ENCODE measurements at regions not wholly inside any gene's neighbourhood (a gene's known extent, or its start where the extent isn't known, plus 50 kb on each side); places are given as distances from the start of the nearest gene placed in this dataset.
A peak's percentile ranks its signal among the peaks of the same experiment; 100 is the strongest.

DNA sequence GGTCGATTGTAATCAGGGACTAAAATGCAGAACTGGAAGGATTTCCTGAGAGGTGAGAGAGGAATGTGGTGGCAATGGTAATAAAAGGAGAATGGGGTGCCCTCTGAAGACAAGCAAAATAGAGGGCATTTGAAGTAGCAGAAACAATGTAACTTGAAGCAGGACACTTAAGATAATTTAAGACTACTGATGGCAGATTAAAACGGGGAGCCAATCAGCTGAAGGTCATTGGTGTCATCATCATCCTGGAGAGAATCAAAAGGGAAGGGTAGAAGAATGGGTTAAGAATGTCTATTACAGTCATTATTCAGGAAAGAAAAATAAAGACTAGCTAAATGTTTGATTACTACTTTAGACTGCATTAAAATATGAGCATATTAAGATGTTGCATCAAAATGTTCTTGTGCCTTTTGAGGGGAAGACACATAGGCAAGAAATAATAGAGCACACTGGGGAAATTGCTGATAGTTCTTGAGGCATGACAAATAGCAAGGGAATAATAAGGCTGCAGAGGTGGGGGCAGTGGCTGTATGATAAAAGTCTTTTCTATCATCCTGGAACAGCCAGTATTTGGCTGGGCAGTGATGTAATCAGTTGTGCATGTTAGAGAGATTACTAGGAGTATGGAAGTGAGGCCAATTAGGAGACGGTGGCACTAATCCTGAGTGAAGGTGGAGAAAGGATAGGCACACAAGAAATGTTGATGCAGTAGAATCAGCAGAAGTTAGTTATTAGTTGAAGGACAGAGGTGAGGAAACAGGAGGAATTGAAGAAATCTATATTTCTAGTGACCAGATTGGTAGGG lies 60.2 kb downstream of the CCDC71L start:
- Histone ChIP-seq H3K36me3 (ENCODE audit: control insufficient read depth in 2 of 2, insufficient read depth in 1 of 2, low read length in 2 of 2) (no peaks in the 10 kb centered on the region), H3K4me3 (ENCODE audit: low read depth, low read length) (no peak overlapping the region), H3K27ac (ENCODE audit: extremely low read depth, low read depth, low read length) (no peak overlapping the region), H3K4me1 (ENCODE audit: control insufficient read depth, insufficient read depth, low read length) (no peaks in the 10 kb centered on the region), H3K9me3 (ENCODE audit: control insufficient read depth, insufficient read depth, low read depth, low read length) (no peaks in the 10 kb centered on the region)
- ChIA-PET POLR2A (no interaction called here), CTCF (interaction anchor here (0.7 to 2.1 kb wide), 2 partner anchors 58 to 64 kb away, joined by 4 to 5 read pairs; no protein-coding TSS in a partner anchor)
- TF ChIP-seq, protein P1, sequence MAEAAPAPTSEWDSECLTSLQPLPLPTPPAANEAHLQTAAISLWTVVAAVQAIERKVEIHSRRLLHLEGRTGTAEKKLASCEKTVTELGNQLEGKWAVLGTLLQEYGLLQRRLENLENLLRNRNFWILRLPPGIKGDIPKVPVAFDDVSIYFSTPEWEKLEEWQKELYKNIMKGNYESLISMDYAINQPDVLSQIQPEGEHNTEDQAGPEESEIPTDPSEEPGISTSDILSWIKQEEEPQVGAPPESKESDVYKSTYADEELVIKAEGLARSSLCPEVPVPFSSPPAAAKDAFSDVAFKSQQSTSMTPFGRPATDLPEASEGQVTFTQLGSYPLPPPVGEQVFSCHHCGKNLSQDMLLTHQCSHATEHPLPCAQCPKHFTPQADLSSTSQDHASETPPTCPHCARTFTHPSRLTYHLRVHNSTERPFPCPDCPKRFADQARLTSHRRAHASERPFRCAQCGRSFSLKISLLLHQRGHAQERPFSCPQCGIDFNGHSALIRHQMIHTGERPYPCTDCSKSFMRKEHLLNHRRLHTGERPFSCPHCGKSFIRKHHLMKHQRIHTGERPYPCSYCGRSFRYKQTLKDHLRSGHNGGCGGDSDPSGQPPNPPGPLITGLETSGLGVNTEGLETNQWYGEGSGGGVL (tag by site-specific recombination; IDR thresholded peaks at IDR 0.05), result 0 out of 2 replicates have a peak, but pooled peaks have one; percentile 13
- no peak for TF ChIP-seq ZNF211 (tag by site-specific recombination; IDR thresholded peaks at IDR 0.05; ENCODE audit: low read depth)
- TF ChIP-seq PRDM1 (tag by site-specific recombination; IDR thresholded peaks at IDR 0.05), result peak; percentile 63

DNA sequence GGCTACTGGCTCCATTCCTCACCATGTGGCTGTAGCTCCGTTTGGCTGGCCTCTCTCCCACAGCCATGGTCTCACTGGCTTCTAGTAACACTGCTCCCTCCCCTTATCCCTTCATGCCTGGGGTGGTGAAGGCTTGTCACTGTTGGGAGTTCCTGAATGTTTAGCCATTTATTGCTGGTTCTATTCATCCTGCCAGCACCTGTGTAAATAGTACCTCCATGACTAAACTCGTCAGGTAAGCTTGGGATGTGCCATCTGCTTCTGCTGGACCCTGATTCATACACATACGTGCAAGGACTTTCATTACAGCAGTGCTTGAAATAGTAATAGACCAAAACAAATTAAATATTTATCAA lies 61.6 kb downstream of the CCDC71L start:
- TF ChIP-seq ZNF701 (tag by site-specific recombination; IDR thresholded peaks at IDR 0.05) (no peak), ZNF433 (tag by site-specific recombination; IDR thresholded peaks at IDR 0.05; ENCODE audit: low read depth) (no peak), BCL11B (tag by site-specific recombination; IDR thresholded peaks at IDR 0.05; ENCODE audit: low read depth) (no peak), ZNF571 (tag by site-specific recombination; IDR thresholded peaks at IDR 0.05) (no peak), ZNF341 (tag by site-specific recombination; IDR thresholded peaks at IDR 0.05; ENCODE audit: low read depth) (no peak), ZNF768 (tag by site-specific recombination; IDR thresholded peaks at IDR 0.05) (no peak), ZNF202 (tag by site-specific recombination; IDR thresholded peaks at IDR 0.05; ENCODE audit: borderline replicate concordance) (no peak), ZNF791 (tag by site-specific recombination; IDR thresholded peaks at IDR 0.05) (no peak), ZNF155 (tag by site-specific recombination; IDR thresholded peaks at IDR 0.05) (no peak), ZBTB7A (tag by site-specific recombination; IDR thresholded peaks at IDR 0.05; ENCODE audit: low read depth) (no peak), ZNF843 (tag by site-specific recombination; IDR thresholded peaks at IDR 0.05) (no peak), GLI2 (tag by site-specific recombination; IDR thresholded peaks at IDR 0.05; ENCODE audit: borderline replicate concordance, low read depth) (no peak), ZNF548 (tag by site-specific recombination; IDR thresholded peaks at IDR 0.05) (no peak), ZNF146 (tag by site-specific recombination; IDR thresholded peaks at IDR 0.05) (no peak), ZNF416 (tag by site-specific recombination; IDR thresholded peaks at IDR 0.05) (no peak), ZNF654 (tag by site-specific recombination; IDR thresholded peaks at IDR 0.05; ENCODE audit: low read depth) (no peak)
- TF ChIP-seq, protein P2, sequence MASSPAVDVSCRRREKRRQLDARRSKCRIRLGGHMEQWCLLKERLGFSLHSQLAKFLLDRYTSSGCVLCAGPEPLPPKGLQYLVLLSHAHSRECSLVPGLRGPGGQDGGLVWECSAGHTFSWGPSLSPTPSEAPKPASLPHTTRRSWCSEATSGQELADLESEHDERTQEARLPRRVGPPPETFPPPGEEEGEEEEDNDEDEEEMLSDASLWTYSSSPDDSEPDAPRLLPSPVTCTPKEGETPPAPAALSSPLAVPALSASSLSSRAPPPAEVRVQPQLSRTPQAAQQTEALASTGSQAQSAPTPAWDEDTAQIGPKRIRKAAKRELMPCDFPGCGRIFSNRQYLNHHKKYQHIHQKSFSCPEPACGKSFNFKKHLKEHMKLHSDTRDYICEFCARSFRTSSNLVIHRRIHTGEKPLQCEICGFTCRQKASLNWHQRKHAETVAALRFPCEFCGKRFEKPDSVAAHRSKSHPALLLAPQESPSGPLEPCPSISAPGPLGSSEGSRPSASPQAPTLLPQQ (tag by site-specific recombination; IDR thresholded peaks at IDR 0.05), result no peak
- TF ChIP-seq, protein P3, sequence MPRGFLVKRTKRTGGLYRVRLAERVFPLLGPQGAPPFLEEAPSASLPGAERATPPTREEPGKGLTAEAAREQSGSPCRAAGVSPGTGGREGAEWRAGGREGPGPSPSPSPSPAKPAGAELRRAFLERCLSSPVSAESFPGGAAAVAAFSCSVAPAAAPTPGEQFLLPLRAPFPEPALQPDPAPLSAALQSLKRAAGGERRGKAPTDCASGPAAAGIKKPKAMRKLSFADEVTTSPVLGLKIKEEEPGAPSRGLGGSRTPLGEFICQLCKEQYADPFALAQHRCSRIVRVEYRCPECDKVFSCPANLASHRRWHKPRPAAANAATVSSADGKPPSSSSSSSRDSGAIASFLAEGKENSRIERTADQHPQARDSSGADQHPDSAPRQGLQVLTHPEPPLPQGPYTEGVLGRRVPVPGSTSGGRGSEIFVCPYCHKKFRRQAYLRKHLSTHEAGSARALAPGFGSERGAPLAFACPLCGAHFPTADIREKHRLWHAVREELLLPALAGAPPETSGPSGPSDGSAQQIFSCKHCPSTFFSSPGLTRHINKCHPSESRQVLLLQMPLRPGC (tag by site-specific recombination; IDR thresholded peaks at IDR 0.05), result no peak
- no peak overlapping the region for H3K27ac ChIP-seq (ENCODE audit: extremely low read depth, low read depth, low read length)
- no peaks in the 10 kb centered on the region for H3K36me3 ChIP-seq (ENCODE audit: control insufficient read depth in 2 of 2, insufficient read depth in 1 of 2, low read length in 2 of 2)
- ChIA-PET POLR2A (interaction anchor here (0.7 kb wide), 1 partner anchor 13 kb away, joined by 3 read pairs; no protein-coding TSS in a partner anchor), CTCF (interaction anchor here (2.1 kb wide), 1 partner anchor 57 kb away, joined by 5 read pairs; no protein-coding TSS in a partner anchor)
- H3K4me1 ChIP-seq (ENCODE audit: control insufficient read depth, insufficient read depth, low read length), result no peaks in the 10 kb centered on the region
- H3K4me3 ChIP-seq (ENCODE audit: low read depth, low read length), result no peak overlapping the region
- no peaks in the 10 kb centered on the region for H3K9me3 ChIP-seq (ENCODE audit: control insufficient read depth, insufficient read depth, low read depth, low read length)
